HEK293 (cell line): ENCODE measurements at regions not wholly inside any gene's neighbourhood (a gene's known extent, or its start where the extent isn't known, plus 50 kb on each side); places are given as distances from the start of the nearest gene placed in this dataset.
"Not testable (repeated sequence)": the region's sequence is repeated elsewhere in the genome, so short reads cannot be mapped to it uniquely, and the experiment has no call there.

Experiments
- CTCF ChIA-PET: fragments of 350-600 bp; formaldehyde crosslinking; extraction: SDS; loops from one replicate; lab custom pipeline; 2021; ENCODE audit warnings: antibody characterized with exemption; lab: Yijun Ruan, JAX
- POLR2A ChIA-PET: fragments of 300-600 bp; formaldehyde crosslinking; extraction: SDS; loops from one replicate; lab custom pipeline; 2020; ENCODE audit warnings: antibody characterized with exemption, inconsistent platforms; lab: Yijun Ruan, JAX
- H3K27ac ChIP-seq: fragments of 200-500 bp; sonication (Bioruptor generic); 2 replicates; pipeline ENCODE4 v1.5.1; 2014; ENCODE audit warnings: low read depth, low read length, control low read depth, inconsistent platforms; ENCODE audit errors: extremely low read depth
- H3K36me3 ChIP-seq, 2 experiments: fragments of 200-500 bp in 1 of 2; sonication (Bioruptor generic) in 1 of 2; 1 replicate in 1 of 2; 2 replicates in 1 of 2; pipeline ENCODE4 v1.5.1; 2014 to 2017; ENCODE audit warnings: inconsistent platforms in 2 of 2, low read length in 2 of 2; ENCODE audit not compliant: control insufficient read depth in 2 of 2, insufficient read depth in 1 of 2
- H3K4me1 ChIP-seq: fragments of 200-500 bp; sonication (Bioruptor generic); 2 replicates; pipeline ENCODE4 v1.5.1; 2014; ENCODE audit warnings: mild to moderate bottlenecking, low read length, inconsistent platforms; ENCODE audit not compliant: control insufficient read depth, insufficient read depth
- H3K4me3 ChIP-seq: 2 replicates; pipeline ENCODE4 v1.5.1; 2011; ENCODE audit warnings: low read depth, mild to moderate bottlenecking, control low read depth, low read length, moderate library complexity
- H3K9me3 ChIP-seq: fragments of 200-500 bp; sonication (Bioruptor generic); 2 replicates; pipeline ENCODE4 v1.5.1; 2014; ENCODE audit warnings: low read depth, low read length, inconsistent platforms; ENCODE audit not compliant: control insufficient read depth, insufficient read depth
- BCL11B ChIP-seq: fragments of 450-650 bp; formaldehyde crosslinking; IDR thresholded peaks from 2 replicates; pipeline ENCODE4 v1.5.1; 2016; ENCODE audit warnings: low read depth, missing biosample characterization, missing genetic modification characterization
- KLF9 ChIP-seq: fragments of 450-650 bp; formaldehyde crosslinking; IDR thresholded peaks from 2 replicates; pipeline ENCODE4 v1.5.1; 2016; ENCODE audit warnings: missing biosample characterization, missing genetic modification characterization, low read depth
- PRDM6 ChIP-seq: fragments of 450-650 bp; formaldehyde crosslinking; IDR thresholded peaks from 2 replicates; pipeline ENCODE4 v1.5.1; 2017; ENCODE audit warnings: missing biosample characterization, missing genetic modification characterization
- SALL2 ChIP-seq: fragments of 450-650 bp; formaldehyde crosslinking; IDR thresholded peaks from 2 replicates; pipeline ENCODE4 v1.5.0; 2017; ENCODE audit warnings: missing biosample characterization, mild to moderate bottlenecking, missing genetic modification characterization, borderline replicate concordance
- ZBTB17 ChIP-seq: fragments of 450-650 bp; formaldehyde crosslinking; IDR thresholded peaks from 2 replicates; pipeline ENCODE4 v1.5.1; 2016; ENCODE audit warnings: missing biosample characterization, missing genetic modification characterization
- ZFP41 ChIP-seq: fragments of 450-650 bp; formaldehyde crosslinking; IDR thresholded peaks from 2 replicates; pipeline ENCODE4 v1.5.1; 2016; ENCODE audit warnings: missing biosample characterization, missing genetic modification characterization, borderline replicate concordance
- ZFP69B ChIP-seq: fragments of 450-650 bp; formaldehyde crosslinking; IDR thresholded peaks from 2 replicates; pipeline ENCODE4 v1.5.1; 2016; ENCODE audit warnings: missing biosample characterization, missing genetic modification characterization
- ZNF140 ChIP-seq: fragments of 450-650 bp; formaldehyde crosslinking; IDR thresholded peaks from 2 replicates; pipeline ENCODE4 v1.5.1; 2016; ENCODE audit warnings: missing biosample characterization, missing genetic modification characterization
- ZNF184 ChIP-seq: fragments of 450-650 bp; IDR thresholded peaks from 2 replicates; pipeline ENCODE4 v1.5.1; 2018; ENCODE audit warnings: missing biosample characterization, mild to moderate bottlenecking, missing genetic modification characterization
- ZNF202 ChIP-seq: fragments of 450-650 bp; formaldehyde crosslinking; IDR thresholded peaks from 2 replicates; pipeline ENCODE4 v1.5.1; 2016; ENCODE audit warnings: missing biosample characterization, missing genetic modification characterization, borderline replicate concordance
- ZNF239 ChIP-seq: fragments of 450-650 bp; formaldehyde crosslinking; IDR thresholded peaks from 2 replicates; pipeline ENCODE4 v1.5.1; 2016; ENCODE audit warnings: missing biosample characterization, missing genetic modification characterization
- ZNF335 ChIP-seq: fragments of 450-650 bp; formaldehyde crosslinking; conservative IDR thresholded peaks from 2 replicates; pipeline ENCODE4 v1.5.1; 2016; ENCODE audit warnings: missing biosample characterization, missing genetic modification characterization
- ZNF37A ChIP-seq: fragments of 450-650 bp; IDR thresholded peaks from 2 replicates; pipeline ENCODE4 v1.5.1; 2018; ENCODE audit warnings: missing biosample characterization, missing genetic modification characterization
- ZNF514 ChIP-seq: fragments of 450-650 bp; formaldehyde crosslinking; IDR thresholded peaks from 2 replicates; pipeline ENCODE4 v1.5.1; 2016; ENCODE audit warnings: missing biosample characterization, missing genetic modification characterization
- ZNF518A ChIP-seq: fragments of 450-650 bp; formaldehyde crosslinking; conservative IDR thresholded peaks from 2 replicates; pipeline ENCODE4 v1.5.1; 2016; ENCODE audit warnings: low read depth, missing biosample characterization, missing genetic modification characterization
- ZNF548 ChIP-seq: fragments of 450-650 bp; formaldehyde crosslinking; IDR thresholded peaks from 2 replicates; pipeline ENCODE4 v1.5.1; 2016; ENCODE audit warnings: missing biosample characterization, missing genetic modification characterization
- ZNF624 ChIP-seq: fragments of 450-650 bp; formaldehyde crosslinking; IDR thresholded peaks from 2 replicates; pipeline ENCODE4 v1.5.1; 2017; ENCODE audit warnings: missing biosample characterization, missing genetic modification characterization
- ZNF791 ChIP-seq: fragments of 450-650 bp; formaldehyde crosslinking; IDR thresholded peaks from 2 replicates; pipeline ENCODE4 v1.5.1; 2016; ENCODE audit warnings: missing biosample characterization, missing genetic modification characterization
- ZNF837 ChIP-seq: fragments of 450-650 bp; formaldehyde crosslinking; IDR thresholded peaks from 2 replicates; pipeline ENCODE4 v1.5.1; 2016; ENCODE audit warnings: missing biosample characterization, missing genetic modification characterization

GRCh38 chr1:213598263-213598662 is 389.5 kb upstream of the PROX1 start:
- no peaks in the 10 kb centered on the region for H3K4me1 ChIP-seq
- no peak overlapping the region for H3K27ac ChIP-seq
- H3K9me3 ChIP-seq = no peaks in the 10 kb centered on the region
- H3K4me3 ChIP-seq = no peak overlapping the region
- CTCF ChIA-PET = no interaction called here
- POLR2A ChIA-PET = no interaction called here
- TF ChIP-seq ZNF239 (tag by site-specific recombination) (no peak), ZNF202 (tag by site-specific recombination) (no peak), ZFP69B (no peak), SALL2 (tag by site-specific recombination) (no peak), ZNF140 (tag by site-specific recombination) (no peak), ZNF184 (tag by site-specific recombination) (no peak), ZBTB17 (tag by site-specific recombination) (no peak), ZNF624 (tag by site-specific recombination) (no peak), ZNF518A (tag by site-specific recombination) (no peak), ZNF548 (no peak), BCL11B (no peak), ZNF791 (tag by site-specific recombination) (no peak), PRDM6 (tag by site-specific recombination) (no peak), ZFP41 (tag by site-specific recombination) (no peak), ZNF335 (tag by site-specific recombination) (no peak), ZNF514 (tag by site-specific recombination) (no peak), ZNF837 (no peak)
- H3K36me3 ChIP-seq = no peaks in the 10 kb centered on the region

GRCh38 chr1:213600879-213601278 is 386.9 kb upstream of the PROX1 start:
- Histone ChIP-seq H3K9me3 (no peaks in the 10 kb centered on the region), H3K36me3 (no peaks in the 10 kb centered on the region), H3K27ac (no peak overlapping the region), H3K4me3 (no peak overlapping the region), H3K4me1 (no peaks in the 10 kb centered on the region)
- ChIA-PET CTCF (no interaction called here), POLR2A (no interaction called here)
- TF ChIP-seq ZNF37A (tag by site-specific recombination) (0 out of 2 replicates have a peak, but pooled peaks have one; percentile 42), KLF9 (no peak)

- CTCF ChIA-PET = not testable (repeated sequence)
Observed at GRCh38 chr1:213601705-213602104, 386.1 kb upstream of the PROX1 start.

More at GRCh38 chr1:213601705-213602104, 386.1 kb upstream of the PROX1 start:
- H3K4me1 ChIP-seq, H3K36me3 ChIP-seq, H3K9me3 ChIP-seq, H3K4me3 ChIP-seq, POLR2A ChIA-PET, H3K27ac ChIP-seq: not testable (repeated sequence)
